HEK293 (cell line): ENCODE measurements at regions not wholly inside any gene's neighbourhood (a gene's known extent, or its start where the extent isn't known, plus 50 kb on each side); places are given as distances from the start of the nearest gene placed in this dataset.
"Not testable (repeated sequence)": the region's sequence is repeated elsewhere in the genome, so short reads cannot be mapped to it uniquely, and the experiment has no call there.

ENCODE experiments used
- CTCF ChIP-seq: fragments of 450-650 bp; formaldehyde crosslinking; IDR thresholded peaks from 2 replicates; pipeline ENCODE4 v1.5.1; 2016; ENCODE audit warnings: missing biosample characterization, missing genetic modification characterization
- KLF1 ChIP-seq: fragments of 450-650 bp; formaldehyde crosslinking; IDR thresholded peaks from 2 replicates; pipeline ENCODE4 v1.5.1; 2016; ENCODE audit warnings: missing biosample characterization, missing genetic modification characterization
- KLF10 ChIP-seq: fragments of 450-650 bp; IDR thresholded peaks from 2 replicates; pipeline ENCODE4 v1.5.1; 2018; ENCODE audit warnings: missing biosample characterization, mild to moderate bottlenecking, missing genetic modification characterization
- KLF8 ChIP-seq: fragments of 450-650 bp; formaldehyde crosslinking; IDR thresholded peaks from 2 replicates; pipeline ENCODE4 v1.5.1; 2016; ENCODE audit warnings: missing biosample characterization, missing genetic modification characterization
- REPIN1 ChIP-seq: fragments of 450-650 bp; formaldehyde crosslinking; IDR thresholded peaks from 2 replicates; pipeline ENCODE4 v1.5.1; 2017; ENCODE audit warnings: missing biosample characterization, missing genetic modification characterization, low read depth
- SP2 ChIP-seq: fragments of 450-650 bp; formaldehyde crosslinking; IDR thresholded peaks from 2 replicates; pipeline ENCODE4 v1.5.1; 2016; ENCODE audit warnings: missing biosample characterization, missing genetic modification characterization
- ZFP3 ChIP-seq: fragments of 450-650 bp; formaldehyde crosslinking; IDR thresholded peaks from 2 replicates; pipeline ENCODE4 v1.5.1; 2016; ENCODE audit warnings: low read depth, missing biosample characterization, missing genetic modification characterization
- ZNF266 ChIP-seq: fragments of 450-650 bp; formaldehyde crosslinking; IDR thresholded peaks from 2 replicates; pipeline ENCODE4 v1.5.1; 2016; ENCODE audit warnings: missing biosample characterization, missing genetic modification characterization, low read depth
- ZNF280C ChIP-seq: fragments of 450-650 bp; formaldehyde crosslinking; IDR thresholded peaks from 2 replicates; pipeline ENCODE4 v1.5.1; 2016; ENCODE audit warnings: missing biosample characterization, missing genetic modification characterization
- ZNF335 ChIP-seq: fragments of 450-650 bp; formaldehyde crosslinking; conservative IDR thresholded peaks from 2 replicates; pipeline ENCODE4 v1.5.1; 2016; ENCODE audit warnings: missing biosample characterization, missing genetic modification characterization
- ZNF423 ChIP-seq: fragments of 450-650 bp; formaldehyde crosslinking; IDR thresholded peaks from 2 replicates; pipeline ENCODE4 v1.5.1; 2016; ENCODE audit warnings: missing biosample characterization, missing genetic modification characterization
- ZNF747 ChIP-seq: fragments of 450-650 bp; formaldehyde crosslinking; IDR thresholded peaks from 2 replicates; pipeline ENCODE4 v1.5.1; 2016; ENCODE audit warnings: missing biosample characterization, missing genetic modification characterization

- not testable (repeated sequence) for TF ChIP-seq CTCF (tag by site-specific recombination); ZNF335 (tag by site-specific recombination); ZFP3 (tag by site-specific recombination); REPIN1 (tag by site-specific recombination); ZNF747; ZNF266 (tag by site-specific recombination); KLF10 (tag by site-specific recombination); ZNF280C (tag by site-specific recombination); ZNF423; SP2 (tag by site-specific recombination); KLF8 (tag by site-specific recombination); KLF1 (tag by site-specific recombination)
Measured at GRCh38 chr1:58169160-58169559, 377.4 kb downstream of the OMA1 start.
